ENCODE measurements at regions not wholly inside any gene's neighbourhood (a gene's known extent, or its start where the extent isn't known, plus 50 kb on each side); places are given as distances from the start of the nearest gene placed in this dataset.
A peak's percentile ranks its signal among the peaks of the same experiment; 100 is the strongest.

DNA sequence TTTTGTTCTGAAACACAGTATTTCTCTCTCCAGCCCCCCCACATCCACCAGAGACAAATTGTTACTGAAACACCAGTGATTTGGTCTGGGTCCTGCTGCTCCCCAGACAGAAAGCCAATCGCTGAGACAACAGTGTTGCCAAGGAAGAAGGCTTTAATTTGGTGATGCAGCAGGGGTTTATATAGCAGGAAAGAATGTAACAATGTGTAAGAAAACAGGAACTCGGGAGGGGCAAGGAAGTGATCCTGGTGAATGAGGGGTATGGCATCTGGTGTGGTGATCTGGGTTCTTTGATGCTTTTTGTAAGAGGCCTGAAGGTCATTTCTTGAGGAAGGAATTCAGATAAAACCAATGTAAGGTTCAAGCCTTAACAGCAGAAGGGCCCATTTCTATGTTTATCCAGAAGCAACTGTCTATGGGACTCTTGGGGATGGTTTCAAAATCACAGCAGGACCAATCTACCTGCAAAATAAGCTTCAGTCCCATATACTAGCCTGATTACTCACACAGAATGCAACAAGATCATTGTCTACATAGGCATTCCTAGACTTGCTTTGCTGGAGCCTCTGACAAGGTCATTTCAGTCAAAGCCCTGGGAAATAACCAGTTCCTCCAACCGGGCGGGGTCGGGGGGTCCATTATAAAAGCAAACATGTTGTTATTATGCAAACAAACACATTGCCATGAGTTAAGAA, 445.2 kb upstream of the ZFP42 start:
- intact Hi-C loops (cut with DNase I): no loop called here
- no peak for ATAC-seq
- no peak for DNase-seq

DNA sequence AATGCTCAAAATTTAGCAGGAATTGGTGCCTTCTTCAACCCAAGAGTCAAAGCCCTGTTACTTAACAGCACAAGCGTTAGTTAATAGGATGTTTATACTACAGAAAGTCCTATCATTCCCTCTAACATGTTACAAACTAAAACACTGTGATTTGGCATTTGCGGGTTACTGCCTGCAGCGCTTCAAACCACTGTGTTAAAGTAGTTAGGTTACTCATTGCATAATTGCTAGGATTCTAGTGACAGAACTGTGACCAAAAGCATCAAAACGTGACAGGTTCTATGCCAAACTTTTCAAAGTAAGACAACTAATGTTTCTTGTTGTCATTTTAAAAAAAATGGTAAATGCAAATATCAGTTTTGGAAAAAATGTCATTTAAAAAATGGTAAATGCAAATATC, 442.8 kb upstream of the ZFP42 start:
- DNase-seq (no peak), ATAC-seq (no peak)
- intact Hi-C loops (cut with DNase I): no loop called here

DNA sequence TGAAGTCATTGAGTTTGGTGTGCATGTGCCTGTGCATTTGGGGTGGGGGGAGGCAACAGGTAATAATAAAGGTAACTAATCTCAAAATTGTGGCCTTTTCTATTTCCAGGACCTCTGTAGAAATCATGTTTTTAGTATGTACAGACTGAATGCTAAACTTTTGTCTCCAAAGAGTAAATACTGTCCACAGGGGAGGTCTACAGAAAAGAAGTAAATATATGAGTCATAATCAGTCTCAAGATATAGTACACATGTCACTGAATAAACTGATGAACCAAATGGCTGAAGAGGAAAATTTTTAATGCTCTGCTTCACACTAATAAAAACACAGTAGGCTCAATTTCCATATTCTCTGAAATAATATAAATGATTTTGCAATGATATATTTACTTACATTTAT, 440.4 kb upstream of the ZFP42 start:
- DNase-seq: no peak
- intact Hi-C loops (cut with DNase I): no loop called here
- no peak for ATAC-seq

DNA sequence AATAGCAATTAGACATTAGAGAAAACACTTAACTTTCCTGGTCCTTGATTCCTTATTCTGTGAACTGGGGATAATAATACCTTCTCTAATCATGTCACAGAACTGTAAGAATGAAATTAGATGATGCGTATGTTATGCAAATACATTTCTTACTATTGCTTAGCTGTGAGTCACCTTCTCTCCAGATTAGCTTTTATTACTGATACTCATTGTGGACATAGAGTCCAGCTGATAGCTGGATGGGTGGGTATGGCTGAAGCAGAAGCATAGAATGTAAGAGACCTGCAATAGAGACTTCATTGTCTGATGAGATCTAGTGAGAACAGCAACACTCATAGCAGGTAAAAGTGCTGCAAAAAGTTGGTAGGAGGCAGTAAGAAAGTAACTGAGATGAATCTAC, 437.2 kb upstream of the ZFP42 start:
- intact Hi-C loops (cut with DNase I): no loop called here
- ATAC-seq: no peak
- DNase-seq: no peak

DNA sequence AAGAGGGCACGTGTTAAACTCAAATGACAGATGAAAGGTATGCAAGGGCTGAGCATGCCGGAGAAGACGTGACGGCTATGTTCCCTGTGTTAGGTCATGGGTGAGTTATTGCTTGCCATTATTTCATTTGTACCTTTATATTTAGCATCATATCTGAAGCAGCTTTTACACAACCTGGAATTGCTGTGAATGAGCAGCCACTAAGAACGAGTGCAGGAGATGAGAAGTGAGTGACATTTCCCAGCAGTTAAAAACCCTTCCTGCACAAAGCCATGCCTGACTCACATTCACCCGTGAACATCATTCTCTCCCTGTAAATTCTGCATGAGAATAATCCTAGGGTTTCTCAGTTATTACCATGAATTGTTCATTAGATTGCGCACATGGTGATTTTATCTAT, 433.2 kb upstream of the ZFP42 start:
- intact Hi-C loops (cut with DNase I): no loop called here
- DNase-seq: no peak
- ATAC-seq: no peak

DNA sequence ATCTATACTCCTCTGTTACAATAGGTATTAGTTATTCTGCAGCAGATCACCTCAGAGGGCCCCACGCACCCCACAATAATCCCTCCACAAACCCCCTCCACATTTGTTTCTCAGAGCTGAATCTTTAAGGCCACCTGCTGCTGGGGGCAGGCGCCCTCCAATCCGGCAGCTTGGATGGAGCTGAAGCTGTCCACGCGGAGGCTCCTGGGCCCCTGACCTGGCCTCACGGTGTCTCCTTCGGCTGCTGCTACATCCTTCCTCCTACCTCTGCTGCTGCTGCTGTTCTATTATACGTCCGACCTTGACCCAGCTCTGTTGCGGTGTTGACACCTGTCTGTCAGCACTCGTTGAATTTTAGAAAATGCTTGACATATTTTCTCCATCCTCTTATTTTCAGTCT, 430.2 kb upstream of the ZFP42 start:
- ATAC-seq (no peak), DNase-seq (no peak)
- intact Hi-C loops (cut with DNase I): no loop called here

DNA sequence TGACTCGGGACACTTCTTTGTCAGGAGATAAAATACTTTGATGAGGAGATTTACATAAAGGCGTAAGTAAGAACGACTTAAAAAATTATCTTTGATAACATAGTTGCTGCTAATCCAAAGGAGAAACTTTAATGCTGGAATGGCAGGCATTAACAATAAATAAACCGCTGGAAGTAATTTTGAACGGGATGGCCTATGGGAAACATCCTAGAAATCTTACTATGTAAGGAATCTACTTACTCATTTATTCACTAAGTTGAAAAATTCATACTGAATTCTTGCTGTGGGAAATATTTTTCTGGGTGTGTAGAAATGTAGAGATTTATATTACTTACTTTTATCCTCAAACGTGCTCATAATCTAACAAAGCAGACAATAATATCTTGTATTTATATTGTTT, 425.7 kb upstream of the ZFP42 start:
- intact Hi-C loops (cut with DNase I): no loop called here
- no peak for ATAC-seq
- DNase-seq: no peak

DNA sequence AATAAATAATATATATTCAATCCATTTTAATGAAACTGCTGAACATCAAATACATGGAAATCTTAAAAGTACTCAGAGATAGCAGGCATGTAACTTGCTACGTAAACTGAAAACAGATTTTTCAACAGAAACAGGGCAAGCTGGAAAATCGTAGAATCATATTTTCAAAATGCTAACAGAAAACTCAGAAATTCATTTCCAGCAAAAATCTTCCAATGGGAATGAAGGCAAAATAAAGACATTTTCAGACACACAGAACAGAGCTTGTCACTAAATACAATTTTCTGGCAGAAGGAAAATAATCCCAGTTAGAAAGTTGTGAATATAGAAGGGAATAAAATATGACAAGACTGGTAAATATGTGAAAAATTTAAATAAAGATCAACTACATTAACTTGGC, 419.9 kb upstream of the ZFP42 start:
- DNase-seq (no peak), ATAC-seq (no peak)
- intact Hi-C loops (cut with DNase I): no loop called here

DNA sequence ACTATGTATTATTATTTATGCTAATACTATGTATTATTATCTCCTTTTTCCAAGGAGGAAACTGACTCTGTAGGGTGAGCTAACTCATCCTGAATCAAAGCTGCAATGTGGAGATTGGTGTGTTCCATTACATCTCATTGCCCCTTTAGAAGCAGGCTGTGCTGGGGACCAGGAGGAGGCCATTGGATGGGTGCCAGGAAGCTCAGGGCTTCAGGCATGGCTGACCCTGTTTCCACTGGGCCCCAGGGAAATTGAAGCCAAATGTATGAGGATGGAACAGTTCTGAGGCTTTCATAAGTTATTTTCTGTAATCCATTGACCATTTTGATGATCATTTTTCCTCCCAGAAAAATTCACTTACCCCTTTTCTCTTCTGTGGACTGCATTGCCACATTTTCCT, 418.8 kb upstream of the ZFP42 start:
- intact Hi-C loops (cut with DNase I): no loop called here
- DNase-seq (no peak), ATAC-seq (no peak)

DNA sequence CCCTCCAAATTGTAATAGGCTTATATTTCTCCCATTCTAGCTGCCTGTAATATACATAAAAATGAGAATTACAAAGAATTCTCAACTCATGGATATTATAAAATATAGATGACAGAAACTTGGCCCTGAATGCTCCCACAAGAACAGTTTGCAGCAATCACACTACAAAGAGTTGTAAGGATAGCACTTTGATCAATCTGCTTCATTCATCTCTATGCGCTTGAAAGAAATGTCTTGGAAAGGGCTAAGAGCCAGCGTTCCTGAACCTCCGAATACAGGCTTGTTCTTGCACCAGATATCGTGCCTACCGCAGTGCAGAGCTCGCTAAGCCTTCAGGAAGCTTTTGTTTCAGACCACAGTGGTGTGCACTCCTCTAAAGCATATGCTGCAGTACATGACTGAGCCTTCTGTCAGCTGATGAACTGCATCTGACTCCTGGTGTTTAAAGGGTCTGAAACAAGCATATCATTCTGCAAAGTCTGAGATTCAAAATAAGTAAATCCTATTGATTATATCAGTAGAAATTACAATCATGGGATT, 417.6 kb upstream of the ZFP42 start:
- DNase-seq: no peak
- intact Hi-C loops (cut with DNase I): no loop called here
- ATAC-seq: no peak

DNA sequence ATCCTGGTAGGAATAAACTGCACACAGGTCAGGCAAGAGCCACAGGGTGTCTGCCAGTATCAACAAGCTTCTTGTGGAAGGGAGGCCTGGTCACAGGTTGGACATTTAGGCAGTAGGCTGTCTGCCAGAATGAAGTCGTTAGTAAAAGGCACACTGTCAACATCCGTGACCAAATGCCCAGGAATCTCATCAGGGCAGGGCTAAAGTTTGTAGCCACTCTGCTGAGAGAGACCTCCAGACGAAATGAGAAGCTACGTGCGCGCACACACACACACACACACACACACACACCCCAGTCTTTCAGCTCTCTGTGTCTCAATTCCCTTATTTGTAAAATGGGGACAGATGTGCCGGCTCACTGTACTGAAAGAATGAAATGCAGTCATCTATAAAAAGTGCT, 408.7 kb upstream of the ZFP42 start:
- ATAC-seq (no peak), DNase-seq (no peak)
- intact Hi-C loops (cut with DNase I): no loop called here

DNA sequence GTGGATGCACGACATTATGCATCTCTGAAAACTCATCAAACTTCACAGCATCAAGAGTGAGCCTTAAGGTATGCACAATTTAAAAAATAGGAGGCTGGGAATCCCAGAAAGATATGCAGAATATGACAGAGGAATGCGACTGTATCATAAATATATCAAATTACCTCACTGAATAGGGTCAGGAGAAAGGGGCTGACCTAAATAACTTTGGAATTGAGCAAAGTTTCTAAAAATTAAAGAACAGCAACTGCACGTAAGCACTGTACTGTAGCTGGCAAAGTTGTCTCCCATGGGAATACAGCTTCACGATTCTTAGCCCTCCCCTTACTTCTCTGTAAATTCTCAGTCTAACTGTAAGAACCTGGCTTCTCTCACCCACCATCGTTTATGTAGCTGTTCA, 397.4 kb upstream of the ZFP42 start:
- DNase-seq (no peak), ATAC-seq (no peak)
- intact Hi-C loops (cut with DNase I): no loop called here

DNA sequence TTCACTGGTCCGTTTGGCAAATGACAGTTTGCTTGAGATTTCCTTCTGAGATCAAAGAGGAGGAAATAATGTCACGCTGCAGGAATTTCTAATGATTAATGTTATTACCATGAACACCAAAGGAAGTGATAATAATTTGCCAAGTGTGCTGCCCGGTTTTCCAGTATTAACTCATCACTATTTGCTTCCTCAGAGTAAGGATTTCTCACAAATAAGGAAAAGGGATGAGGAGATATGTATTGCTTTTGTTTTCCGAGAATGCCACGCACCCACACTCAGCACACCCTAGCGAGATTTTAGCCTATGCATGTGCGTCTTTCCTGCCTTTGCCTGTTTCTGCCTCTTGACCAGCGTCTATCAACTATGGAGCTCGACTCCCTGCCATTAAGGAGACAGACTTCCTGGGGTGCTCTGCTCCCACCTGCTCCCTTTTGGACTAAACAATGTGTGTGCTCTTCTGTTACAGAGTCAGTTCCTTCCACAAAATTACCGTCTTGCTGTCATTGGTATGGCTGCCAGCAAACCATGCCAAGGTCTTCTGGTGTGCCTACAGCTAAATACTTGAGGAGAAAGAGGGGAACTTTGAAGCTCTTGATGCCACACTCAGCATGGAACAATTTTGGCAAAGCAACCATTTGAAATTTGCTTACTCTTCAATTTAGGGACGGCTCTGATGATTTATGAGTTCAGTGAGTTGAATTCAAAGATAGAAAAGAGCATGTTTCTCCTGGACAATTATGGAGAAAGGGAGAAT, 393.1 kb upstream of the ZFP42 start:
- no peak for ATAC-seq
- intact Hi-C loops (cut with DNase I): loop anchor here in 1 of 2 donors (10.0 kb wide), 1 partner anchor 1522 kb away; no protein-coding TSS in a partner anchor
- DNase-seq: no peak

DNA sequence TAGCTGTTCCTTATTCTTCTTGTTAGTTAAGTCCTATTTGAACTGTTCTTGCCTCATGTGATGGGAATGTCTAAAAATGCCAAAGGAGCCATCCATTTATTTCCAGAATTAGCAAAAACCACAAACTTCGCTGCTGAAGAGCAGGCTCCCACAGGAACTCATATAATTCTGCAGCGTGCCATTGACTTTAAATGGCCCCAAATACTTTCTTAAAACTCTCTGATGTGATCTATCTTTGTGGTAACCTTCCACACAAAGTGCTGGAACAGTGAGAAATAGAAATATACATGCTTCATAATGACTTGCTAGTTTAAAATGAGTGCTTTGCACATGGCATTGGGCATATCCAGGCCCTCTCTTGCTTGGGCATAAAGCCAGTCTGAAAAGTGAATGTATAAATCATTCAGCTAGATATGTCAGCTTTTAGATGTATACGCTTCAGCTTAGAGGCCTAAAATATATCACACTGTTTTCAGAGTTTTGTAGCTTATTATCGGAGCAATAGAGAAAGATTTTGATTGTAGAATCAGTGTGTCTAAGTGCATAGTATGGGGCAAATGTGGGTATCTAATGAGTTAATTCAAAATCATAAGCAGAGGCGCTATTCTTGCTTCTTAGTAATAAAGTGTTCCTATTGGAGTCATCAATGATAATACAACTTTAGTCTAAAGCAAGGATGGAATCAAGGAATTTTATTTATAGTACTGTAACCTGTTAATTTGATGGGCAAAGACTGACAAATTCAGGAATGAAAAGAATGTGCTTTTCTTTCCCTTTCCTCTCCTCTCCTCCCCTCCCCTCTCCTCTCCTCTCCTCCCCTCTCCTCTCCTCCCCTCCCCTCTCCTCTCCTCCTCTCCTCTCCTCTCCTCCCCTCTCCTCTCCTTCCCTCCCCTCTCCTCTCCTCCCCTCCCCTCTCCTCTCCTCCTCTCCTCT, 392.2 kb upstream of the ZFP42 start:
- intact Hi-C loops (cut with DNase I): loop anchor here in 1 of 2 donors (10.0 kb wide), 1 partner anchor 1521 kb away; no protein-coding TSS in a partner anchor
- ATAC-seq (no peak), DNase-seq (no peak)

DNA sequence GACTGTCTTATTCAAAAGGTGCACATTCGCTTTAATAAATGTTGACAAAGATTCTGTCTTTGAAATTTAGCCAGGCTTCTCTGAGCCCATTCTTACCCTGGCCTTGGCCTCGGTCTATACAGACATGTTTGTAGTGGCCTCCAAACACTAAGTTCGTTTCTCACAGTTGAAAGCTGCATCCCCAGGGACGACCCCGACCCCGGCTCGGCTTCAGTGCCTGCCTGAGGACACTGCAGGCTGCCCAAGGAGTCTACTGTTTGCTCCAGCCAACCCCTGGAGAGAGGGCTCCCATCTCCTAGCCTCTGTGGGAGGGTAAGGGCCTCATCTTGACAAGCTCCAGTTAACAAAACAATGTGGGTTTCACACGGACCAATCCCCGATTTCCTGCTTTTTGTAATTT, 390.6 kb upstream of the ZFP42 start:
- intact Hi-C loops (cut with DNase I): loop anchor here in 1 of 2 donors (10.0 kb wide), 1 partner anchor 1520 kb away; no protein-coding TSS in a partner anchor
- ATAC-seq: no peak
- DNase-seq: no peak

DNA sequence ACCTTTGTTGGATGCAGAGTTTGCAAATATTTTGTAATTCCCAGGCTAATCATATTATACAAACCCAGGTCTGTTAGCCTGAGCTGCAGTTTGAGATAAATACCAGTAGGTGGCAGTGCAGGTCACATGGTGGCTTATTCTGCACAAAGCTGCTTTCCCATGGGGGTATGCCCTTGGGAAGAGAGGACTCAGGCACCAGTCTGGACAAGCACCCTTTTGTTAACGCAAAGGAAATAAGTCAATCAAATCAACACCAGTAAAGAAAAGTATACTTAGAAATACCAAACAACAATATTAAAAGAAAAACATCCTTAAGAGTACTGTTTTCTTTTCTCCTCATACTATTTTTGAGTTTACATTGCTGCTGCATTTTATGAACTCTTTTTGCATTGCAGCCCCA, 389.0 kb upstream of the ZFP42 start:
- ATAC-seq (peak in 1 of 2 donors; percentile 55), DNase-seq (no peak)
- intact Hi-C loops (cut with DNase I): loop anchor here in 1 of 2 donors (10.0 kb wide), 1 partner anchor 1518 kb away; no protein-coding TSS in a partner anchor

DNA sequence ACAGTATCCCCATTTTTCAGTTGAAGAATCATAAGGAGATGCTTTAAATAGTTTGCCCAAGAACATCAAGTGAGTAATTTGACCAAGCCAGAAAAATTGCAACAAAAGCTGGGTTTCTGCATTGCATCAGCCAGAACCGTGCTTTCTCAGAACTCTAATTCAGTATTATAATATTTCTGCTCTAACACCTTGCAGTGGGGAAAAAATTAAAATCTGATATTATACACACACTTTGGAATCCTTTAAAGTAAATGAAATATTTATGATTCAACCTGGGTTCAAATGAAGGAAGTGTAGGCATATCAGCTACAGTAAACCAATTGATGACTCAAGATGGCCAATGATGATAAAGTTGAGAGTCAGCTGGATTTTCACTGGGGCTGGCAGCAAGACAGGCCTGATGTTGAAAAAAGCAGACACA, 387.6 kb upstream of the ZFP42 start:
- DNase-seq: no peak
- ATAC-seq: no peak
- intact Hi-C loops (cut with DNase I): loop anchor here in 1 of 2 donors (10.0 kb wide), 1 partner anchor 1517 kb away; no protein-coding TSS in a partner anchor

DNA sequence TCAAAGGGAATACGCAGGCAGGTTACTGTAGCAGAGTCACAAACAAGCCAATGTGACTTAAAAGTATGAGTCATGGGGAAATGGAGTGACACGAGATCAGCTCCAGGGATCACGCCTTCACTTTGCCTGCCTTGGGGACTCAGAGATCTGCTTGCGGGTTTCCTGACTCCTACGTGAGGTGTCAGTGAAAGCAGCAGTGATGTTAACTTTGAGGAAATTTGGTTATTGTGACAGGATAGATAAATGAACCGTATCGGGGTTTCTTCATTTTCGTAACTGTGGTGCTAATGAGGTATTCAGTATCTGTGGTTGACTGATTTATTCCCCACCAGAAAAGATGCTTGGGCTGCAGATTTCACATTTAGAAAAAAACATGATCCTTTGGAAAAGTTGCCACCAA, 383.3 kb upstream of the ZFP42 start:
- DNase-seq (no peak), ATAC-seq (no peak)
- intact Hi-C loops (cut with DNase I): no loop called here

DNA sequence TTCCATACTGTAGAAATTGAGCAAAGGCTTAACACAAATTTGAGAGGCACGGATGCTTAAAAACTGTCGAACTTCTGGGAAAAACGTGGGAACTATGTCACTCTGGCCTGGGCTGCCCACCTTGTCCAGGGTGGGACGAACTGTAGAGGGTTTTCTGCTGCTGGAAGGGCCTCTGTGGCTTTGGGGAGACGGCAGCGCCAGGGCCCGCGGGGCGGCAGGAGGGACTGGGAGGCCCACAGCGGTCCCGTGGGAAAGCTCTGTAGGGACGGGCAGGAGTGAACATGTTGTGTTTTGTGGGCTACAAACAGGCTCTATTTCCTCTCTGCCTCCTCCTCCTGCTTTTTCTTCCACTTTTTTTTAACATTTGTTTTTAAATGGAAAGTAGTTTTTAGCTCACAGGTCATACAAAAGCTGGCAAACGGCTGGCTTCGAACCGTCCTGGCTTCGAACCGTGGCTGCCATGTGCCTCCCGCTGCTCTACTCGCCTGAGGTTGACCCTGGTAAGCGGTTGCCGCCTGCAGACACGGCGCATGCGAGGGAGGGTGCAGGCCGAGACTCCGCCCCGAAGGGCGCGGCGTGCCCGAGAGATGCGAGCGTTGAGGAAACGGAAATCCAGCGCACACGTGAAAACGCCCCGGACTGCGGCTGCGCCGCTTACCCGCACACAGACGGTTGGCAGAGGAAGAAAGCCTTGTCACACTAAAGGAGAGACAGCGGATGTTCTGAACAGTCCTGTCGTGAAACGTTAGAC, 382.3 kb upstream of the ZFP42 start:
- no peak for DNase-seq
- no peak for ATAC-seq
- intact Hi-C loops (cut with DNase I): no loop called here
